Colonic mucosa (tissue), 4 donors: ENCODE measurements at regions not wholly inside any gene's neighbourhood (a gene's known extent, or its start where the extent isn't known, plus 50 kb on each side); places are given as distances from the start of the nearest gene placed in this dataset.

Experiments used
- DNase-seq: peaks from one replicate; pipeline ENCODE4 v3.0.0-alpha.2; 2020
- H3K27ac ChIP-seq: fragments of 200-600 bp; one replicate; pipeline ENCODE4 v1.8.0; 2021
- H3K27me3 ChIP-seq: fragments of 200-600 bp; one replicate; pipeline ENCODE4 v1.8.0; 2021
- H3K36me3 ChIP-seq: fragments of 200-600 bp; one replicate; pipeline ENCODE4 v1.8.0; 2021
- H3K4me1 ChIP-seq: fragments of 200-600 bp; one replicate; pipeline ENCODE4 v1.8.0; 2021; ENCODE audit warnings: mild to moderate bottlenecking
- H3K4me3 ChIP-seq: fragments of 200-600 bp; one replicate; pipeline ENCODE4 v1.8.0; 2021
- H3K9ac ChIP-seq, 2 donors: one replicate each; pipeline ENCODE4 v1.7.0; 2013; ENCODE audit warnings: control low read depth in 2 of 2, low read depth in 2 of 2, low read length in 2 of 2
- H3K9me3 ChIP-seq: fragments of 200-600 bp; one replicate; pipeline ENCODE4 v1.8.0; 2021
- intact Hi-C: fragments of 100-400 bp; cut with DNase I; formaldehyde crosslinking; loops from one replicate; pipeline ENCODE4 v1.14.1; 2022
- TF ChIP-seq, protein P1 (sequence below): fragments of 200-600 bp; IDR thresholded peaks from one replicate; pipeline ENCODE4 v1.8.0; 2022; ENCODE audit warnings: antibody characterized with exemption, mild to moderate bottlenecking
- donor health status: healthy.
- donor health status: DM: no; HTN: no; CAD: no.
- donor health status: DM: no; HTN: no; CAD: no.

- Histone ChIP-seq H3K4me1 (no peaks in the 10 kb centered on the region), H3K36me3 (no peaks in the 10 kb centered on the region), H3K9me3 (no peaks in the 10 kb centered on the region), H3K4me3 (no peak overlapping the region), H3K27me3 (peaks cover 55% of the 10 kb centered on the region), H3K27ac (no peak overlapping the region), H3K9ac (no peak overlapping the region)
- DNase-seq, result no peak
- TF ChIP-seq, protein P1, sequence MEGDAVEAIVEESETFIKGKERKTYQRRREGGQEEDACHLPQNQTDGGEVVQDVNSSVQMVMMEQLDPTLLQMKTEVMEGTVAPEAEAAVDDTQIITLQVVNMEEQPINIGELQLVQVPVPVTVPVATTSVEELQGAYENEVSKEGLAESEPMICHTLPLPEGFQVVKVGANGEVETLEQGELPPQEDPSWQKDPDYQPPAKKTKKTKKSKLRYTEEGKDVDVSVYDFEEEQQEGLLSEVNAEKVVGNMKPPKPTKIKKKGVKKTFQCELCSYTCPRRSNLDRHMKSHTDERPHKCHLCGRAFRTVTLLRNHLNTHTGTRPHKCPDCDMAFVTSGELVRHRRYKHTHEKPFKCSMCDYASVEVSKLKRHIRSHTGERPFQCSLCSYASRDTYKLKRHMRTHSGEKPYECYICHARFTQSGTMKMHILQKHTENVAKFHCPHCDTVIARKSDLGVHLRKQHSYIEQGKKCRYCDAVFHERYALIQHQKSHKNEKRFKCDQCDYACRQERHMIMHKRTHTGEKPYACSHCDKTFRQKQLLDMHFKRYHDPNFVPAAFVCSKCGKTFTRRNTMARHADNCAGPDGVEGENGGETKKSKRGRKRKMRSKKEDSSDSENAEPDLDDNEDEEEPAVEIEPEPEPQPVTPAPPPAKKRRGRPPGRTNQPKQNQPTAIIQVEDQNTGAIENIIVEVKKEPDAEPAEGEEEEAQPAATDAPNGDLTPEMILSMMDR, result no peak
- intact Hi-C loops, result no loop called here
These were observed 109.5 kb downstream of the TRIM27 start for GRCh38 chr6:28814032-28814976.

GRCh38 chr6:28816339-28816908, 107.4 kb downstream of the TRIM27 start:
- Histone ChIP-seq H3K9ac (no peak overlapping the region), H3K9me3 (no peaks in the 10 kb centered on the region), H3K27me3 (peaks cover 35% of the 10 kb centered on the region), H3K27ac (no peak overlapping the region), H3K36me3 (no peaks in the 10 kb centered on the region), H3K4me3 (no peak overlapping the region), H3K4me1 (no peaks in the 10 kb centered on the region)
- TF ChIP-seq, protein P1, result no peak
- no peak for DNase-seq
- intact Hi-C loops, result no loop called here

GRCh38 chr6:28816909-28817807, 106.6 kb downstream of the TRIM27 start:
- Histone ChIP-seq H3K27me3 (peaks cover 38% of the 10 kb centered on the region), H3K9me3 (no peaks in the 10 kb centered on the region), H3K9ac (no peak overlapping the region), H3K4me1 (no peaks in the 10 kb centered on the region), H3K36me3 (no peaks in the 10 kb centered on the region), H3K4me3 (no peak overlapping the region), H3K27ac (no peak overlapping the region)
- TF ChIP-seq, protein P1, result no peak
- intact Hi-C loops, result no loop called here
- peak; percentile 30 for DNase-seq

DNA sequence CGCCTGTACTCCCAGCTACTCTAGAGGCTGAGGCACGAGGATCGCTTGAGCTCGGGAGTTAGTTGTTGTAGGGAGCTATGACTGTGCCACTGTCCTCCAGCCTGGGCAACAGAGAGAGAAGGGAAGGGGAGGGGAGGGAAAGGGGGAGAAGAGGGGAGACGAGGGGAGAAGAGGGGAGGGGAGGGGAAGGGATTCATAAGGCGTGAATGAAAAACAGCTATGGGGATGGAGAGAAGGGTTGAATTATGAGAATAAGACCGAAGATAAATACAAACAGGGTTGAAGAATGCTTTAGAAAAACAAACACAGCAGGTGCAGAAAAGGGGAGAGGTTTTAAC, 106.0 kb downstream of the TRIM27 start:
- intact Hi-C loops, result no loop called here
- Histone ChIP-seq H3K9me3 (no peaks in the 10 kb centered on the region), H3K4me1 (no peaks in the 10 kb centered on the region), H3K36me3 (no peaks in the 10 kb centered on the region), H3K9ac (no peak overlapping the region), H3K27ac (no peak overlapping the region), H3K4me3 (no peak overlapping the region), H3K27me3 (peaks cover 36% of the 10 kb centered on the region)
- no peak for DNase-seq
- TF ChIP-seq, protein P1, result no peak
